Psoas muscle (tissue), 7 donors: ENCODE measurements at regions not wholly inside any gene's neighbourhood (a gene's known extent, or its start where the extent isn't known, plus 50 kb on each side); places are given as distances from the start of the nearest gene placed in this dataset.

Experiments used
- ATAC-seq, 4 donors: fragments of 200-7000 bp; cut with Tn5 transposase; one replicate each; pipeline ENCODE4 v1.9.1; 2020; ENCODE audit warnings: moderate library complexity in 3 of 4, mild to moderate bottlenecking in 2 of 4
- DNase-seq, 2 donors: peaks; one replicate each; pipeline ENCODE4 v3.0.0-alpha.2; 2020
- H3K27ac ChIP-seq: fragments of 200-600 bp; one replicate; pipeline ENCODE4 v1.8.0; 2022
- H3K27me3 ChIP-seq, 3 donors: fragments of 200-600 bp in 1 of 3; one replicate each; pipeline versions ENCODE4 v1.6.1 to v1.8.0; 2013 to 2022; ENCODE audit warnings: low read length in 2 of 3, mild to moderate bottlenecking in 2 of 3, moderate library complexity in 1 of 3; ENCODE audit not compliant: insufficient read depth in 3 of 3
- H3K36me3 ChIP-seq, 2 donors: fragments of 200-600 bp in 1 of 2; one replicate each; pipeline versions ENCODE4 v1.6.1 to v1.8.0; 2013 to 2022; ENCODE audit warnings: low read depth in 1 of 2, mild to moderate bottlenecking in 1 of 2, moderate library complexity in 1 of 2; ENCODE audit not compliant: insufficient read depth in 1 of 2
- H3K4me1 ChIP-seq: fragments of 200-600 bp; one replicate; pipeline ENCODE4 v1.8.0; 2022
- H3K4me3 ChIP-seq: fragments of 200-600 bp; one replicate; pipeline ENCODE4 v1.8.0; 2022; ENCODE audit warnings: mild to moderate bottlenecking
- H3K9me3 ChIP-seq: fragments of 200-600 bp; one replicate; pipeline ENCODE4 v1.8.0; 2022
- WGBS, 3 donors: extraction: QIAGEN DNeasy Blood & Tissue Kit; methylation state at CpG; one replicate each; pipeline versions ENCODE4 v1.1.6 to v1.1.7; 2013; 5-methylcytosine and 5-hydroxymethylcytosine counted together
- intact Hi-C, 2 donors: fragments of 100-400 bp; cut with DNase I; formaldehyde crosslinking; loops; one replicate each; pipeline versions ENCODE4 v1.11.0 to v1.14.2; 2022
- TF ChIP-seq, protein P1 (sequence below): fragments of 200-600 bp; IDR thresholded peaks from one replicate; pipeline ENCODE4 v1.8.0; 2022; ENCODE audit warnings: antibody characterized with exemption
- donor health status: healthy with polysubstance abuse.
- donor health status: DM: no; HTN: no; CAD: no; lungs with moderate emphysema.
- donor health status: Bipolar disorder and iron deficiency.
- donor health status: healthy.
- donor health status: DM: yes; HTN: yes; CAD: no.
- donor health status: DM: no; HTN: no; CAD: no.
- donor health status: DM: yes; HTN: yes; CAD: no.

DNA sequence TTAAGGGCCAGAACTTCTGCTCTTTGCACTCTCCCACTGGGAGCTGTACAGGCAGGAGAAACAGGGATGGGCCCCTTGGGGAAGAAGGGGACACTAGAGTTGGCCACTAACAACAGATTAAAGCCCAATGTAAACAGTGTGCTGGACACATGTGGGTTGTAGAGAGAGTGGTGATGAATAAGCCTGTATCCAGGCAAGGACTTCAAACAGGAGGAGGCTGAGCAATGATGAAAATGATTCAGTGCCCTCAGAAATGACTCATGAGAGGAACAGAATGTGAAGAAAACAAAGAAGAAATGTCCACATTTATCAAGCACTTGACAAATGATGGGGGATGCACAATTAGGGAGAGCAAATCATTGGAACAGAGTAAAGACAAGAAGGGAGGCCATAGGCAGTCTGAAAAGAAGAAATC, 242.3 kb downstream of the TBX18 start:
- no peak overlapping the region for H3K27ac ChIP-seq
- no peaks in the 10 kb centered on the region for H3K4me1 ChIP-seq
- intact Hi-C loops = no loop called here
- TF ChIP-seq, protein P1, sequence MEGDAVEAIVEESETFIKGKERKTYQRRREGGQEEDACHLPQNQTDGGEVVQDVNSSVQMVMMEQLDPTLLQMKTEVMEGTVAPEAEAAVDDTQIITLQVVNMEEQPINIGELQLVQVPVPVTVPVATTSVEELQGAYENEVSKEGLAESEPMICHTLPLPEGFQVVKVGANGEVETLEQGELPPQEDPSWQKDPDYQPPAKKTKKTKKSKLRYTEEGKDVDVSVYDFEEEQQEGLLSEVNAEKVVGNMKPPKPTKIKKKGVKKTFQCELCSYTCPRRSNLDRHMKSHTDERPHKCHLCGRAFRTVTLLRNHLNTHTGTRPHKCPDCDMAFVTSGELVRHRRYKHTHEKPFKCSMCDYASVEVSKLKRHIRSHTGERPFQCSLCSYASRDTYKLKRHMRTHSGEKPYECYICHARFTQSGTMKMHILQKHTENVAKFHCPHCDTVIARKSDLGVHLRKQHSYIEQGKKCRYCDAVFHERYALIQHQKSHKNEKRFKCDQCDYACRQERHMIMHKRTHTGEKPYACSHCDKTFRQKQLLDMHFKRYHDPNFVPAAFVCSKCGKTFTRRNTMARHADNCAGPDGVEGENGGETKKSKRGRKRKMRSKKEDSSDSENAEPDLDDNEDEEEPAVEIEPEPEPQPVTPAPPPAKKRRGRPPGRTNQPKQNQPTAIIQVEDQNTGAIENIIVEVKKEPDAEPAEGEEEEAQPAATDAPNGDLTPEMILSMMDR = no peak
- H3K27me3 ChIP-seq = no peaks in the 10 kb centered on the region
- no peak overlapping the region for H3K4me3 ChIP-seq
- DNase-seq (no peak), ATAC-seq (peak in 3 of 4 donors; percentile 28 to 49 (median 45))
- H3K9me3 ChIP-seq = no peaks in the 10 kb centered on the region
- H3K36me3 ChIP-seq = no peaks in the 10 kb centered on the region

DNA sequence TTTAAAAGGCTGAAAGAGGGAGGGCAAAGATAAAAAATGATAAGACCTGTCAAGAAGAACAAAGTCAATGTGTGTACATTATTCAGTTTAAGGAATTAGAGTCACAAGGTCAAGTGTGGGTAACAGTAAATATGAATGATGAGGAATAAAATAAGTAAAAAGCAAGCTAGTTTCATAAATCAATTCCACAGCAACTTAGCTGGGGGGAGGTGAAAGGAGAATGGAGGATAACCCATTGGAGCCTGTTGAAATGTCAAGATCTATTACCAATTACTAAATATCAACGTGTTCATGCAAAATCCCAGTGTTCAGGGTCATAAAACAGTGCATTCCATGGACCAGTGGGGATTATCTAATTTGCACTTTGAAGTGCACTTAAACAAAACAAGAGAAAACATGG, 242.9 kb downstream of the TBX18 start:
- Histone ChIP-seq H3K9me3 (no peaks in the 10 kb centered on the region), H3K36me3 (no peaks in the 10 kb centered on the region), H3K4me1 (no peaks in the 10 kb centered on the region), H3K27ac (no peak overlapping the region), H3K4me3 (no peak overlapping the region), H3K27me3 (no peaks in the 10 kb centered on the region)
- intact Hi-C loops = no loop called here
- DNase-seq (no peak), ATAC-seq (no peak)
- 0 to 15% (median 11%) methylated on average over 1 of the region's 1 CpG for WGBS, 3 donors
- TF ChIP-seq, protein P1 = no peak

DNA sequence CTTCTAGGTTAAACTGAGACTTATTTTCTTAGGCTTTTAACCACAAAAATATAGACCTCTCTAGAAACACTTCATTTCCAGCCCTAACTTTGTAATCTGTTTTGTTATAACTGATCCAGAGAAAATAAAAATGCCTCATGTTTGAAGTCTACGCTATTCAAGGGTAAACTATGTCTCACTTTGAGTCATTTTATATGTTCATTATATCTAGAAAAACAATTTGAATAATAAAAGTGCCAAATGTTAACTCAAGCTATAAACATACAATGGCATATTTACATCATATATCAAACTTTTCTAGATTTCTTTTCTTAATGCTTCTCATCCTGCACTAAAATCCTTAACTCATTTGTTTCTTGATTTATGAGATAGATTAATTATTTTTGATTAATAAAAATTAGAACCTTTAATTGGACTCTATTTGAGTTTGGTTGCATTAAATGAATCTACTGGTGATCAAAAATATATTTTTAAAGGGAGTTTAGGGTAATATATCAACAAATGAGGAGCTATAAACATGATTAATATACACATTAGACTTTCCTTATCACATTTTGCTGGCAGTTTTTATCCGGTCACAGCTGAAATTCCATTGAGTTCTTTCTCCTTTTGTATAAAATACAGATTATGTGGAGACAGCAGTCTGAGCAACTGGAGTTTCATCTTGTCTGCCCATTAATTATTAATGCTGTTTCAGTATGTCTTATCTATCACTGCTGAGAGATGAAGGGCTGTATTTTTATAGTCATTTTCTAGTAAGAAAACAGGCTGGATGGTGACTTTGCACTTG, 246.5 kb downstream of the TBX18 start:
- intact Hi-C loops = no loop called here
- no peaks in the 10 kb centered on the region for H3K36me3 ChIP-seq
- H3K4me3 ChIP-seq = no peak overlapping the region
- no peaks in the 10 kb centered on the region for H3K9me3 ChIP-seq
- TF ChIP-seq, protein P1 = no peak
- no peaks in the 10 kb centered on the region for H3K4me1 ChIP-seq
- ATAC-seq (no peak), DNase-seq (no peak)
- H3K27me3 ChIP-seq = no peaks in the 10 kb centered on the region
- 69 to 74% (median 73%) methylated on average over 2 of the region's 2 CpGs for WGBS, 3 donors
- no peak overlapping the region for H3K27ac ChIP-seq

DNA sequence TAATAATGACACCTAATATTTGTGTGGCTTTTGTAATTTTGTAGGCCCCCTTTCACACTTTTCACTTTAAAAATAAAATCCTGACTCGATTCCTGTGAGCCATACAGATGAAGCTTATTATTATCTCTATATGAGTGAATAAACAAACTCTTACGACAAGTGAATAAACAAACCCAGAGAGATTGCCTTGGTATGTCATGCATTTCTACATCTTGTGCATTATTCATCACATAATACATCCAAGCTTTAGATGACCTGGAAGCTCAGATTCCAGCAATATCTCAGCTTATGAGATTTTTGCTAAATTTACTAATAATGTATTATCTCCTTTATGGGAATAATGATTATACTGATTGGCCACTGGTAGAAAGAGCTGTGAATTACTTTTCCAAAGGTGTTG, 248.2 kb downstream of the TBX18 start:
- WGBS, 3 donors = 82 to 89% (median 86%) methylated on average over 2 of the region's 2 CpGs
- H3K27ac ChIP-seq = no peak overlapping the region
- intact Hi-C loops = no loop called here
- H3K27me3 ChIP-seq = no peaks in the 10 kb centered on the region
- DNase-seq = no peak
- no peaks in the 10 kb centered on the region for H3K36me3 ChIP-seq
- no peak overlapping the region for H3K4me3 ChIP-seq
- H3K9me3 ChIP-seq = no peaks in the 10 kb centered on the region
- no peak for ATAC-seq
- H3K4me1 ChIP-seq = no peaks in the 10 kb centered on the region
- TF ChIP-seq, protein P1 = no peak

DNA sequence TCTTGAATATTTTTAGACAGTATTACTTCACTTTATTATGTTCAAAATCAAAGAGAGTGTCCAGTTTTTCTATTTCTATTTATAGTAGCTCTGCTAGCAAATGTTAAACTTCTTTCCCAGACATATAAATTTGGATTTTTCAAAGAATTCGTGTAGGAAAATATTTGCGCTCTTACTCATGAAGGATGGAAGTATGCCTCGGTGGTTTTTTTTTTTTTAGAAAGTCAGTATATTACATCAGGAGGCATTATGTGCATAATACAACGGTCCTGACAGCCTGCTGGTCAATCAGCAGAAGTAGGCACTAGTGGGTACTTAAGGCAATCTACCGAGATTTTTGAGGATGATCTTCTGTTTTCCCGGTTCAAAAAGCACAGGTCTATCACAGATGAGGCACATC, 249.3 kb downstream of the TBX18 start:
- H3K36me3 ChIP-seq = no peaks in the 10 kb centered on the region
- 50 to 64% (median 57%) methylated on average over 6 of the region's 6 CpGs for whole genome bisulfite sequencing, 3 donors
- intact Hi-C loops = no loop called here
- ATAC-seq (no peak), DNase-seq (no peak)
- H3K4me3 ChIP-seq = no peak overlapping the region
- H3K4me1 ChIP-seq = no peaks in the 10 kb centered on the region
- no peaks in the 10 kb centered on the region for H3K9me3 ChIP-seq
- no peak overlapping the region for H3K27ac ChIP-seq
- TF ChIP-seq, protein P1 = no peak
- no peaks in the 10 kb centered on the region for H3K27me3 ChIP-seq
